Suprapubic skin (tissue), 3 donors: ENCODE measurements at regions not wholly inside any gene's neighbourhood (a gene's known extent, or its start where the extent isn't known, plus 50 kb on each side); places are given as distances from the start of the nearest gene placed in this dataset.

ENCODE experiments used
- CTCF ChIP-seq, 2 donors: fragments of 200-600 bp in 1 of 2; fragments of 450-650 bp in 1 of 2; sonication (generic) in 1 of 2; IDR thresholded peaks; one replicate each; pipeline ENCODE4 v1.5.1; 2016 to 2019; ENCODE audit warnings: antibody characterized with exemption in 2 of 2, mild to moderate bottlenecking in 1 of 2, moderate library complexity in 1 of 2
- POLR2AphosphoS5 ChIP-seq, 3 donors: sonication (generic); formaldehyde crosslinking; IDR thresholded peaks; one replicate each; pipeline ENCODE4 v1.6.1; 2017; ENCODE audit warnings: antibody characterized with exemption in 3 of 3

- TF ChIP-seq POLR2AphosphoS5 (IDR thresholded peaks at IDR 0.05): no peak
- TF ChIP-seq CTCF (IDR thresholded peaks at IDR 0.05): no peak
Observed at GRCh38 chr6:133613211-133613610, 275.7 kb upstream of the TCF21 start.
